Caco-2 (cell line): ENCODE measurements at regions not wholly inside any gene's neighbourhood (a gene's known extent, or its start where the extent isn't known, plus 50 kb on each side); places are given as distances from the start of the nearest gene placed in this dataset.
"Not testable (repeated sequence)": the region's sequence is repeated elsewhere in the genome, so short reads cannot be mapped to it uniquely, and the experiment has no call there.

Experiments
- BruUV-seq: library from RNA; stranded (reverse); fragments of 400-500 nt; replicated peaks from 2 replicates; lab custom pipeline; 2021; lab: Mats Ljungman, UMichigan
- CTCF ChIA-PET: fragments of 300-600 bp; sonication (Branson Sonifier 250); formaldehyde crosslinking; loops from one replicate; lab custom pipeline; 2022; ENCODE audit warnings: antibody characterized with exemption; lab: Charles Lee
- POLR2A ChIA-PET: fragments of 300-600 bp; sonication (Branson Sonifier 250); formaldehyde crosslinking; loops from one replicate; lab custom pipeline; 2022; ENCODE audit warnings: antibody characterized with exemption; lab: Charles Lee
- DNase-seq, 2 experiments: peaks; one replicate each; pipeline versions ENCODE4 v3.0.0 to v3.0.0-alpha.2; 2020 to 2022
- H3K27me3 ChIP-seq: replicated peaks from 2 replicates; pipeline ENCODE4 v1.6.0; 2011; ENCODE audit warnings: low read length; ENCODE audit not compliant: control insufficient read depth, insufficient read depth
- H3K36me3 ChIP-seq: 2 replicates; pipeline ENCODE4 v1.5.1; 2011; ENCODE audit warnings: low read length; ENCODE audit not compliant: control insufficient read depth, insufficient read depth
- H3K4me1 ChIP-seq: fragments of 250-450 bp; sonication (Bioruptor Pico); 2 replicates; pipeline ENCODE4 v1.5.1; 2020; ENCODE audit warnings: mild to moderate bottlenecking
- H3K4me3 ChIP-seq: 2 replicates; pipeline ENCODE4 v1.5.1; 2011; ENCODE audit warnings: low read depth, mild to moderate bottlenecking, control low read depth, low read length
- H3K9me3 ChIP-seq: fragments of 250-450 bp; sonication (Bioruptor Pico); 2 replicates; pipeline ENCODE4 v1.5.1; 2020; ENCODE audit warnings: mild to moderate bottlenecking, moderate library complexity
- H3K27ac Mint-ChIP-seq: one replicate; pipeline ENCODE4 v1.8.0; 2022; ENCODE audit warnings: mixed read lengths; ENCODE audit not compliant: unreplicated experiment
- H3K27me3 Mint-ChIP-seq: one replicate; pipeline ENCODE4 v1.8.0; 2022; ENCODE audit warnings: mixed read lengths; ENCODE audit not compliant: insufficient read depth, unreplicated experiment
- H3K36me3 Mint-ChIP-seq: one replicate; pipeline ENCODE4 v1.8.0; 2022; ENCODE audit warnings: mild to moderate bottlenecking, mixed read lengths; ENCODE audit not compliant: insufficient read depth, unreplicated experiment
- H3K4me1 Mint-ChIP-seq: one replicate; pipeline ENCODE4 v1.8.0; 2022; ENCODE audit warnings: low read depth, mixed read lengths; ENCODE audit not compliant: unreplicated experiment
- H3K4me3 Mint-ChIP-seq: one replicate; pipeline ENCODE4 v1.8.0; 2022; ENCODE audit warnings: mild to moderate bottlenecking, moderate library complexity, mixed read lengths; ENCODE audit not compliant: unreplicated experiment
- H3K9me3 Mint-ChIP-seq: one replicate; pipeline ENCODE4 v1.8.0; 2022; ENCODE audit warnings: mixed read lengths; ENCODE audit not compliant: unreplicated experiment
- intact Hi-C: fragments of 100-400 bp; cut with micrococcal nuclease; formaldehyde crosslinking; loops from one replicate; pipeline ENCODE4 v1.10.0; 2022; ENCODE audit not compliant: unreplicated experiment
- TF ChIP-seq, protein P1 (sequence below), 2 experiments: fragments of 200-600 bp in 1 of 2; IDR thresholded peaks; 1 replicate in 1 of 2; 2 replicates in 1 of 2; pipeline versions ENCODE4 v1.5.1 to v1.8.0; 2011 to 2022; ENCODE audit warnings: antibody characterized with exemption in 1 of 2, control low read depth in 1 of 2, inconsistent platforms in 1 of 2, low read depth in 1 of 2, low read length in 1 of 2, mild to moderate bottlenecking in 1 of 2, moderate library complexity in 1 of 2; ENCODE audit not compliant: insufficient read depth in 1 of 2, severe bottlenecking in 1 of 2, unreplicated experiment in 1 of 2

DNA sequence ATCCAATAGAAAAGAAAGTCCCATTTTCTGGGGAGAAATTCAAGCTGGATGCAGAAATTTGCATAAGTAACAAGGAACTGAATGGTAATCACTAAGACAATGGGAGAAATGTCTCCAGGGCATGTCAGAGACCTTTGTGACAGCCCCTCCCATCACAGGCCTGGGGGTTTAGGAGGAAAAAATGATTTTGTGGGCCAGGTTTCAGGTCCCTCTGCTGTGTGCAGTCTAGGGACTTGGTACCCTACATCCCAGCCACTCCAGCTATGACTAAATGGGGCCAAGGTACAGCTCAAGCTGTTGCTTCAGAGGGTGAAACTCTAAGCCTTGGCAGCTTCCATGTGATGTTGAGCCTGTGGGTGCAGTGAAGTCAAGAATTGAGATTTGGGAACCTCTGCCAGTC lies 695.5 kb upstream of the MIR17HG start:
- Mint-ChIP-seq H3K36me3 (no peaks in the 10 kb centered on the region), H3K4me1 (no peaks in the 10 kb centered on the region), H3K27me3 (no peaks in the 10 kb centered on the region), H3K9me3 (peaks cover 29% of the 10 kb centered on the region), H3K4me3 (no peak overlapping the region), H3K27ac (no peak overlapping the region)
- H3K4me3 ChIP-seq, result no peak overlapping the region
- POLR2A ChIA-PET, result no interaction called here
- DNase-seq, result no peak
- BruUV-seq, result no TSS peak
- intact Hi-C loops, result no loop called here
- H3K36me3 ChIP-seq, result no peaks in the 10 kb centered on the region
- no peaks in the 10 kb centered on the region; the same call in 1 of the 2 replicates for H3K9me3 ChIP-seq
- CTCF ChIA-PET, result no interaction called here
- no peaks in the 10 kb centered on the region for H3K4me1 ChIP-seq
- H3K27me3 ChIP-seq, result no peaks in the 10 kb centered on the region
- TF ChIP-seq, protein P1, sequence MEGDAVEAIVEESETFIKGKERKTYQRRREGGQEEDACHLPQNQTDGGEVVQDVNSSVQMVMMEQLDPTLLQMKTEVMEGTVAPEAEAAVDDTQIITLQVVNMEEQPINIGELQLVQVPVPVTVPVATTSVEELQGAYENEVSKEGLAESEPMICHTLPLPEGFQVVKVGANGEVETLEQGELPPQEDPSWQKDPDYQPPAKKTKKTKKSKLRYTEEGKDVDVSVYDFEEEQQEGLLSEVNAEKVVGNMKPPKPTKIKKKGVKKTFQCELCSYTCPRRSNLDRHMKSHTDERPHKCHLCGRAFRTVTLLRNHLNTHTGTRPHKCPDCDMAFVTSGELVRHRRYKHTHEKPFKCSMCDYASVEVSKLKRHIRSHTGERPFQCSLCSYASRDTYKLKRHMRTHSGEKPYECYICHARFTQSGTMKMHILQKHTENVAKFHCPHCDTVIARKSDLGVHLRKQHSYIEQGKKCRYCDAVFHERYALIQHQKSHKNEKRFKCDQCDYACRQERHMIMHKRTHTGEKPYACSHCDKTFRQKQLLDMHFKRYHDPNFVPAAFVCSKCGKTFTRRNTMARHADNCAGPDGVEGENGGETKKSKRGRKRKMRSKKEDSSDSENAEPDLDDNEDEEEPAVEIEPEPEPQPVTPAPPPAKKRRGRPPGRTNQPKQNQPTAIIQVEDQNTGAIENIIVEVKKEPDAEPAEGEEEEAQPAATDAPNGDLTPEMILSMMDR (IDR thresholded peaks at IDR 0.05; ENCODE audit: insufficient read depth in 1 of 2, low read depth in 1 of 2, low read length in 1 of 2, severe bottlenecking in 1 of 2, unreplicated experiment in 1 of 2), result no peak

GRCh38 chr13:90654970-90655369 lies 692.5 kb upstream of the MIR17HG start:
- H3K4me1 Mint-ChIP-seq, result no peaks in the 10 kb centered on the region
- Histone ChIP-seq H3K27me3 (no peaks in the 10 kb centered on the region), H3K4me3 (no peak overlapping the region), H3K9me3 (no peaks in the 10 kb centered on the region; the same call in 1 of the 2 replicates), H3K36me3 (no peaks in the 10 kb centered on the region), H3K4me1 (no peaks in the 10 kb centered on the region)
- DNase-seq, result no peak
- no TSS peak for BruUV-seq
- intact Hi-C loops, result no loop called here
- H3K27me3 Mint-ChIP-seq, result no peaks in the 10 kb centered on the region
- H3K9me3 Mint-ChIP-seq, result peaks cover 37% of the 10 kb centered on the region
- ChIA-PET POLR2A (no interaction called here), CTCF (no interaction called here)
- TF ChIP-seq, protein P1 (IDR thresholded peaks at IDR 0.05; ENCODE audit: insufficient read depth in 1 of 2, low read depth in 1 of 2, low read length in 1 of 2, severe bottlenecking in 1 of 2, unreplicated experiment in 1 of 2), result no peak
- no peak overlapping the region for H3K27ac Mint-ChIP-seq
- no peaks in the 10 kb centered on the region for H3K36me3 Mint-ChIP-seq
- H3K4me3 Mint-ChIP-seq, result no peak overlapping the region

- H3K36me3 ChIP-seq, intact Hi-C loops, H3K4me1 ChIP-seq, H3K36me3 Mint-ChIP-seq, H3K4me1 Mint-ChIP-seq, H3K27me3 Mint-ChIP-seq, H3K9me3 ChIP-seq, H3K4me3 Mint-ChIP-seq, BruUV-seq, H3K27ac Mint-ChIP-seq, H3K27me3 ChIP-seq, H3K4me3 ChIP-seq, CTCF ChIA-PET, POLR2A ChIA-PET: not testable (repeated sequence)
- H3K9me3 Mint-ChIP-seq, result peaks cover 12% of the 10 kb centered on the region
- peak; percentile 35 to 55 for DNase-seq
Measured at GRCh38 chr13:90664200-90664599, 683.3 kb upstream of the MIR17HG start.

DNA sequence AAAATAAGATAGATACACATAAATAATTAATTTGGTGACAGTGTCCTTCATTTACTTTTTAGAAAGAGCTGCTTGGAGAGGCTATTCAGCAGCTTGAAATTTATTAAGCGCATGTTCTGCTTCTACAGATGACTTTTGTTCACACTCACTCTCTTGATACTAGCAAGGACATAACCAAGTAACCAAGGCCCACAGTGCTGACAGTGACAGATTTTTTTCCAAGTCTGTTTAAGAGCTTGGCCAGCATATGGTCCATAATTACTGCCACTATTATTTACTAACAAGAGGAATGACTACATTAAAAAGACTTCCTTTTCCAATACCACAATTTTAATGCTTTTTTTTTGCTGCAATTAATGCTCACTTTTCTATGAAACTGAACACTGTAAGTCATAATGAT lies 673.7 kb upstream of the MIR17HG start:
- H3K36me3 Mint-ChIP-seq, result no peaks in the 10 kb centered on the region
- ChIA-PET POLR2A (no interaction called here), CTCF (no interaction called here)
- BruUV-seq, result no TSS peak
- no peaks in the 10 kb centered on the region for H3K9me3 Mint-ChIP-seq
- H3K27me3 Mint-ChIP-seq, result peaks cover 3% of the 10 kb centered on the region
- no peak overlapping the region for H3K4me3 Mint-ChIP-seq
- no peaks in the 10 kb centered on the region for H3K36me3 ChIP-seq
- no peaks in the 10 kb centered on the region for H3K4me1 ChIP-seq
- TF ChIP-seq, protein P1 (IDR thresholded peaks at IDR 0.05; ENCODE audit: insufficient read depth in 1 of 2, low read depth in 1 of 2, low read length in 1 of 2, severe bottlenecking in 1 of 2, unreplicated experiment in 1 of 2), result no peak
- no peak overlapping the region for H3K4me3 ChIP-seq
- H3K9me3 ChIP-seq, result no peaks in the 10 kb centered on the region
- no peak overlapping the region for H3K27ac Mint-ChIP-seq
- DNase-seq, result no peak
- H3K4me1 Mint-ChIP-seq, result no peaks in the 10 kb centered on the region
- intact Hi-C loops, result no loop called here
- no peaks in the 10 kb centered on the region for H3K27me3 ChIP-seq
